Astrocyte (in vitro differentiated cells and primary cell): ENCODE measurements at regions not wholly inside any gene's neighbourhood (a gene's known extent, or its start where the extent isn't known, plus 50 kb on each side); places are given as distances from the start of the nearest gene placed in this dataset.

Experiments
- EZH2 ChIP-seq: IDR thresholded peaks from 2 replicates; pipeline ENCODE4 v1.6.1; 2012; ENCODE audit warnings: mild to moderate bottlenecking, low read length, inconsistent platforms; ENCODE audit not compliant: insufficient read depth
- TF ChIP-seq, protein P1 (sequence below): IDR thresholded peaks from 2 replicates; pipeline ENCODE4 v1.5.1; 2011; ENCODE audit warnings: low read depth, mild to moderate bottlenecking, inconsistent platforms, low read length, moderate library complexity; ENCODE audit not compliant: insufficient read depth

DNA sequence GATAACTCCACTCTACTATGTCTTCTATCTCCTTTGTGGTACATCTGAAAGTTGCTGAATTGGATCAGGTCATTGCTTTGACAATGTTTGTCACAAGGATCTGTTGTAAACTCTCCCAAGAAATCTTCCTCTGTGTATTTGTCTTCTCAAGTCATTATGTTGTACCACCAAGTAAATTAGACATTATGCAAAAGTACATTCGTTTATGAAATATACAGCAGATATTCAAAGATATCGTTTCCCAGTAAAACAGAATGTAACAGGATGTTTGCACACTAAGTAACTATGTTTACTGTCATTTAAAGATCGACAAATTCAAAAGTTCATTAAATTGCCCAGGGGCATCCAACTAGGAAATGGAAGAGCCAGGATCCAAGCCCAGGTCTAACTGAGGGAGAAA, 739.4 kb downstream of the EFNB2 start:
- TF ChIP-seq EZH2: no peak
- TF ChIP-seq, protein P1, sequence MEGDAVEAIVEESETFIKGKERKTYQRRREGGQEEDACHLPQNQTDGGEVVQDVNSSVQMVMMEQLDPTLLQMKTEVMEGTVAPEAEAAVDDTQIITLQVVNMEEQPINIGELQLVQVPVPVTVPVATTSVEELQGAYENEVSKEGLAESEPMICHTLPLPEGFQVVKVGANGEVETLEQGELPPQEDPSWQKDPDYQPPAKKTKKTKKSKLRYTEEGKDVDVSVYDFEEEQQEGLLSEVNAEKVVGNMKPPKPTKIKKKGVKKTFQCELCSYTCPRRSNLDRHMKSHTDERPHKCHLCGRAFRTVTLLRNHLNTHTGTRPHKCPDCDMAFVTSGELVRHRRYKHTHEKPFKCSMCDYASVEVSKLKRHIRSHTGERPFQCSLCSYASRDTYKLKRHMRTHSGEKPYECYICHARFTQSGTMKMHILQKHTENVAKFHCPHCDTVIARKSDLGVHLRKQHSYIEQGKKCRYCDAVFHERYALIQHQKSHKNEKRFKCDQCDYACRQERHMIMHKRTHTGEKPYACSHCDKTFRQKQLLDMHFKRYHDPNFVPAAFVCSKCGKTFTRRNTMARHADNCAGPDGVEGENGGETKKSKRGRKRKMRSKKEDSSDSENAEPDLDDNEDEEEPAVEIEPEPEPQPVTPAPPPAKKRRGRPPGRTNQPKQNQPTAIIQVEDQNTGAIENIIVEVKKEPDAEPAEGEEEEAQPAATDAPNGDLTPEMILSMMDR: no peak
